ENCODE measurements at regions not wholly inside any gene's neighbourhood (a gene's known extent, or its start where the extent isn't known, plus 50 kb on each side); places are given as distances from the start of the nearest gene placed in this dataset.
"Not testable (repeated sequence)": the region's sequence is repeated elsewhere in the genome, so short reads cannot be mapped to it uniquely, and the experiment has no call there.

GRCh38 chr6:4636191-4636880 is 139.9 kb upstream of the CDYL start:
- no peak overlapping the region for H2AFZ ChIP-seq (ENCODE audit: insufficient read depth, low read length, poor library complexity)
- no peak overlapping the region for H3K18ac ChIP-seq (ENCODE audit: low read length)
- no peaks in the 10 kb centered on the region for H3K79me1 ChIP-seq (ENCODE audit: low read length)
- H3K9me3 ChIP-seq (ENCODE audit: insufficient read depth, low read depth, low read length) = peaks cover 2% of the 10 kb centered on the region
- H4K12ac ChIP-seq (ENCODE audit: low read depth, low read length) = no peak overlapping the region
- no peak overlapping the region for H3K23ac ChIP-seq (ENCODE audit: low read length)
- H2BK120ac ChIP-seq (ENCODE audit: insufficient read depth, low read length, poor library complexity) = no peak overlapping the region
- no CpG with 5 or more reads among the region's 14 CpGs for WGBS (ENCODE audit: extremely low coverage, insufficient coverage, insufficient read length)
- H2AK5ac ChIP-seq (ENCODE audit: low read length) = no peak overlapping the region
- no peaks in the 10 kb centered on the region for H3K79me2 ChIP-seq (ENCODE audit: control insufficient read depth, insufficient read depth, low read length, poor library complexity)
- H3K4ac ChIP-seq (ENCODE audit: low read depth, low read length) = no peak overlapping the region
- H3K14ac ChIP-seq (ENCODE audit: low read length) = no peak overlapping the region
- H3K4me1 ChIP-seq (ENCODE audit: control insufficient read depth in 1 of 2, insufficient read depth in 2 of 2, low read length in 2 of 2) = peaks cover 0 to 3% of the 10 kb centered on the region in 2 experiments
- H3K4me3 ChIP-seq (ENCODE audit: low read depth, low read length) = no peak overlapping the region
- H2BK12ac ChIP-seq (ENCODE audit: low read length) = no peak overlapping the region
- no peak overlapping the region for H4K8ac ChIP-seq (ENCODE audit: low read depth, low read length)
- no peak for DNase-seq
- no peak overlapping the region for H4K91ac ChIP-seq (ENCODE audit: low read depth, low read length)
- H3K4me2 ChIP-seq (ENCODE audit: low read length) = no peak overlapping the region
- H3K27me3 ChIP-seq (ENCODE audit: insufficient read depth, low read length) = no peaks in the 10 kb centered on the region
- no peak overlapping the region for H3K9ac ChIP-seq (ENCODE audit: low read length)
- no peaks in the 10 kb centered on the region for H3K36me3 ChIP-seq (ENCODE audit: control insufficient read depth in 1 of 2, insufficient read depth in 2 of 2, low read length in 2 of 2)
- no peak overlapping the region for H2BK5ac ChIP-seq (ENCODE audit: low read depth, low read length, poor library complexity)
- no peak overlapping the region for H3K27ac ChIP-seq (ENCODE audit: low read depth, low read length)

GRCh38 chr6:4635666-4636065 is 140.5 kb upstream of the CDYL start:
- Histone ChIP-seq H3K79me1 (ENCODE audit: low read length) (no peaks in the 10 kb centered on the region), H4K12ac (ENCODE audit: low read depth, low read length) (no peak overlapping the region), H4K91ac (ENCODE audit: low read depth, low read length) (no peak overlapping the region), H2BK120ac (ENCODE audit: insufficient read depth, low read length, poor library complexity) (no peak overlapping the region), H3K23ac (ENCODE audit: low read length) (no peak overlapping the region), H3K18ac (ENCODE audit: low read length) (no peak overlapping the region), H3K4ac (ENCODE audit: low read depth, low read length) (no peak overlapping the region), H3K4me2 (ENCODE audit: low read length) (no peak overlapping the region), H2BK5ac (ENCODE audit: low read depth, low read length, poor library complexity) (no peak overlapping the region), H3K4me1 (ENCODE audit: control insufficient read depth in 1 of 2, insufficient read depth in 2 of 2, low read length in 2 of 2) (peaks cover 0 to 3% of the 10 kb centered on the region in 2 experiments), H2AFZ (ENCODE audit: insufficient read depth, low read length, poor library complexity) (no peak overlapping the region), H4K8ac (ENCODE audit: low read depth, low read length) (no peak overlapping the region), H3K14ac (ENCODE audit: low read length) (no peak overlapping the region), H3K27ac (ENCODE audit: low read depth, low read length) (no peak overlapping the region), H3K4me3 (ENCODE audit: low read depth, low read length) (no peak overlapping the region), H2AK5ac (ENCODE audit: low read length) (no peak overlapping the region), H3K79me2 (ENCODE audit: control insufficient read depth, insufficient read depth, low read length, poor library complexity) (no peaks in the 10 kb centered on the region), H3K9ac (ENCODE audit: low read length) (no peak overlapping the region), H3K36me3 (ENCODE audit: control insufficient read depth in 1 of 2, insufficient read depth in 2 of 2, low read length in 2 of 2) (no peaks in the 10 kb centered on the region), H2BK12ac (ENCODE audit: low read length) (no peak overlapping the region), H3K9me3 (ENCODE audit: insufficient read depth, low read depth, low read length) (peaks cover 4% of the 10 kb centered on the region), H3K27me3 (ENCODE audit: insufficient read depth, low read length) (no peaks in the 10 kb centered on the region)
- no peak for DNase-seq
- WGBS (ENCODE audit: extremely low coverage, insufficient coverage, insufficient read length) = no CpG with 5 or more reads among the region's 5 CpGs

GRCh38 chr6:4632421-4632820 is 143.8 kb upstream of the CDYL start:
- Histone ChIP-seq H3K36me3 (ENCODE audit: control insufficient read depth in 1 of 2, insufficient read depth in 2 of 2, low read length in 2 of 2) (no peaks in the 10 kb centered on the region), H2AK5ac (ENCODE audit: low read length) (no peak overlapping the region)

GRCh38 chr6:4629789-4630188 is 146.4 kb upstream of the CDYL start:
- H4K12ac ChIP-seq (ENCODE audit: low read depth, low read length); H3K4me3 ChIP-seq (ENCODE audit: low read depth, low read length); H3K36me3 ChIP-seq (ENCODE audit: control insufficient read depth in 1 of 2, insufficient read depth in 2 of 2, low read length in 2 of 2); H3K79me2 ChIP-seq (ENCODE audit: control insufficient read depth, insufficient read depth, low read length, poor library complexity); H3K79me1 ChIP-seq (ENCODE audit: low read length); H3K9ac ChIP-seq (ENCODE audit: low read length); H3K23ac ChIP-seq (ENCODE audit: low read length); H3K18ac ChIP-seq (ENCODE audit: low read length); H3K14ac ChIP-seq (ENCODE audit: low read length); H3K4me2 ChIP-seq (ENCODE audit: low read length); H2BK120ac ChIP-seq (ENCODE audit: insufficient read depth, low read length, poor library complexity); H3K4ac ChIP-seq (ENCODE audit: low read depth, low read length); H4K91ac ChIP-seq (ENCODE audit: low read depth, low read length); H2AFZ ChIP-seq (ENCODE audit: insufficient read depth, low read length, poor library complexity); H2AK5ac ChIP-seq (ENCODE audit: low read length); H2BK5ac ChIP-seq (ENCODE audit: low read depth, low read length, poor library complexity); H3K4me1 ChIP-seq (ENCODE audit: control insufficient read depth in 1 of 2, insufficient read depth in 2 of 2, low read length in 2 of 2); H4K8ac ChIP-seq (ENCODE audit: low read depth, low read length); H3K27me3 ChIP-seq (ENCODE audit: insufficient read depth, low read length); H2BK12ac ChIP-seq (ENCODE audit: low read length); H3K27ac ChIP-seq (ENCODE audit: low read depth, low read length); DNase-seq: not testable (repeated sequence)
- peaks cover 12% of the 10 kb centered on the region for H3K9me3 ChIP-seq (ENCODE audit: insufficient read depth, low read depth, low read length)
- WGBS (ENCODE audit: extremely low coverage, insufficient coverage, insufficient read length) = no CpG with 5 or more reads among the region's 1 CpG

More at GRCh38 chr6:4632421-4632820, 143.8 kb upstream of the CDYL start:
- Histone ChIP-seq H3K27ac (ENCODE audit: low read depth, low read length) (no peak overlapping the region), H3K14ac (ENCODE audit: low read length) (no peak overlapping the region), H2BK12ac (ENCODE audit: low read length) (no peak overlapping the region), H3K9me3 (ENCODE audit: insufficient read depth, low read depth, low read length) (peaks cover 9% of the 10 kb centered on the region), H2AFZ (ENCODE audit: insufficient read depth, low read length, poor library complexity) (no peak overlapping the region), H2BK120ac (ENCODE audit: insufficient read depth, low read length, poor library complexity) (no peak overlapping the region), H4K8ac (ENCODE audit: low read depth, low read length) (no peak overlapping the region), H3K18ac (ENCODE audit: low read length) (no peak overlapping the region), H3K27me3 (ENCODE audit: insufficient read depth, low read length) (no peaks in the 10 kb centered on the region), H4K12ac (ENCODE audit: low read depth, low read length) (no peak overlapping the region), H3K4me2 (ENCODE audit: low read length) (no peak overlapping the region), H3K79me1 (ENCODE audit: low read length) (no peaks in the 10 kb centered on the region), H3K4ac (ENCODE audit: low read depth, low read length) (no peak overlapping the region), H3K79me2 (ENCODE audit: control insufficient read depth, insufficient read depth, low read length, poor library complexity) (no peaks in the 10 kb centered on the region), H2BK5ac (ENCODE audit: low read depth, low read length, poor library complexity) (no peak overlapping the region), H3K4me3 (ENCODE audit: low read depth, low read length) (no peak overlapping the region), H4K91ac (ENCODE audit: low read depth, low read length) (no peak overlapping the region), H3K9ac (ENCODE audit: low read length) (no peak overlapping the region), H3K4me1 (ENCODE audit: control insufficient read depth in 1 of 2, insufficient read depth in 2 of 2, low read length in 2 of 2) (peaks cover 0 to under 1% of the 10 kb centered on the region in 2 experiments), H3K23ac (ENCODE audit: low read length) (no peak overlapping the region)
- WGBS (ENCODE audit: extremely low coverage, insufficient coverage, insufficient read length) = no CpG with 5 or more reads among the region's 2 CpGs
- DNase-seq = no peak
